Ishikawa (cell line): ENCODE measurements at regions not wholly inside any gene's neighbourhood (a gene's known extent, or its start where the extent isn't known, plus 50 kb on each side); places are given as distances from the start of the nearest gene placed in this dataset.

ENCODE experiments used
- CREB1 ChIP-seq: IDR thresholded peaks from 2 replicates; pipeline ENCODE4 v1.6.1; 2012; ENCODE audit warnings: low read depth
- TAF1 ChIP-seq: IDR thresholded peaks from 2 replicates; pipeline ENCODE4 v1.6.1; 2012; ENCODE audit warnings: low read depth, mild to moderate bottlenecking
- YY1 ChIP-seq: IDR thresholded peaks from 2 replicates; pipeline ENCODE4 v1.6.1; 2012; ENCODE audit warnings: low read depth
- ZBTB7A ChIP-seq: IDR thresholded peaks from 2 replicates; pipeline ENCODE4 v1.6.1; 2012; ENCODE audit warnings: low read depth
- TF ChIP-seq, protein P1 (sequence below): IDR thresholded peaks from 2 replicates; pipeline ENCODE4 v1.6.1; 2012
- TF ChIP-seq, protein P2 (sequence below): IDR thresholded peaks from 2 replicates; pipeline ENCODE4 v1.6.1; 2012

- no peak for TF ChIP-seq YY1
- no peak for TF ChIP-seq TAF1
- no peak for TF ChIP-seq ZBTB7A
- TF ChIP-seq, protein P1, sequence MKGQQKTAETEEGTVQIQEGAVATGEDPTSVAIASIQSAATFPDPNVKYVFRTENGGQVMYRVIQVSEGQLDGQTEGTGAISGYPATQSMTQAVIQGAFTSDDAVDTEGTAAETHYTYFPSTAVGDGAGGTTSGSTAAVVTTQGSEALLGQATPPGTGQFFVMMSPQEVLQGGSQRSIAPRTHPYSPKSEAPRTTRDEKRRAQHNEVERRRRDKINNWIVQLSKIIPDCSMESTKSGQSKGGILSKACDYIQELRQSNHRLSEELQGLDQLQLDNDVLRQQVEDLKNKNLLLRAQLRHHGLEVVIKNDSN, result no peak
- TF ChIP-seq CREB1, result no peak
- TF ChIP-seq, protein P2, sequence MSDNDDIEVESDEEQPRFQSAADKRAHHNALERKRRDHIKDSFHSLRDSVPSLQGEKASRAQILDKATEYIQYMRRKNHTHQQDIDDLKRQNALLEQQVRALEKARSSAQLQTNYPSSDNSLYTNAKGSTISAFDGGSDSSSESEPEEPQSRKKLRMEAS, result no peak
Observed at GRCh38 chr5:87608385-87608784, 195.7 kb upstream of the CCNH start.
